Tibial artery (tissue), 4 donors: ENCODE measurements at regions not wholly inside any gene's neighbourhood (a gene's known extent, or its start where the extent isn't known, plus 50 kb on each side); places are given as distances from the start of the nearest gene placed in this dataset.

Experiments
- DNase-seq, 2 donors: peaks; one replicate each; pipeline ENCODE4 v3.0.0-alpha.2; 2019
- H3K27ac ChIP-seq, 2 donors: fragments of 200-600 bp; sonication (generic) in 1 of 2; 1 replicate in 1 of 2; 2 replicates in 1 of 2; pipeline ENCODE4 v1.5.1; 2018 to 2019; ENCODE audit warnings: mild to moderate bottlenecking in 1 of 2
- H3K27me3 ChIP-seq, 2 donors: fragments of 200-600 bp; sonication (generic) in 1 of 2; one replicate each; pipeline versions ENCODE4 v1.5.1 to v1.6.0; 2016 to 2019
- H3K36me3 ChIP-seq, 3 donors: fragments of 200-600 bp; sonication (generic) in 2 of 3; one replicate each; pipeline ENCODE4 v1.5.1; 2016 to 2019; ENCODE audit warnings: mild to moderate bottlenecking in 2 of 3
- H3K4me1 ChIP-seq, 4 donors: fragments of 200-600 bp; sonication (generic) in 2 of 4; 1 replicate in 3 of 4; 2 replicates in 1 of 4; pipeline ENCODE4 v1.5.1; 2016 to 2019
- H3K4me3 ChIP-seq, 2 donors: fragments of 200-600 bp; sonication (generic) in 1 of 2; 1 replicate in 1 of 2; 2 replicates in 1 of 2; pipeline ENCODE4 v1.5.1; 2018 to 2019; ENCODE audit warnings: mild to moderate bottlenecking in 2 of 2
- H3K9me3 ChIP-seq, 3 donors: fragments of 200-600 bp; sonication (generic) in 1 of 3; one replicate each; pipeline ENCODE4 v1.5.1; 2016 to 2019
- intact Hi-C: fragments of 100-400 bp; cut with DNase I; formaldehyde crosslinking; loops from one replicate; pipeline ENCODE4 v1.15.0; 2023; ENCODE audit warnings: low total_unique reads
- TF ChIP-seq, protein P1 (sequence below), 2 experiments: fragments of 200-600 bp in 1 of 2; fragments of 450-650 bp in 1 of 2; IDR thresholded peaks; one replicate each; pipeline ENCODE4 v1.5.1; 2017 to 2019; ENCODE audit warnings: antibody characterized with exemption in 2 of 2, mild to moderate bottlenecking in 1 of 2, moderate library complexity in 1 of 2

DNA sequence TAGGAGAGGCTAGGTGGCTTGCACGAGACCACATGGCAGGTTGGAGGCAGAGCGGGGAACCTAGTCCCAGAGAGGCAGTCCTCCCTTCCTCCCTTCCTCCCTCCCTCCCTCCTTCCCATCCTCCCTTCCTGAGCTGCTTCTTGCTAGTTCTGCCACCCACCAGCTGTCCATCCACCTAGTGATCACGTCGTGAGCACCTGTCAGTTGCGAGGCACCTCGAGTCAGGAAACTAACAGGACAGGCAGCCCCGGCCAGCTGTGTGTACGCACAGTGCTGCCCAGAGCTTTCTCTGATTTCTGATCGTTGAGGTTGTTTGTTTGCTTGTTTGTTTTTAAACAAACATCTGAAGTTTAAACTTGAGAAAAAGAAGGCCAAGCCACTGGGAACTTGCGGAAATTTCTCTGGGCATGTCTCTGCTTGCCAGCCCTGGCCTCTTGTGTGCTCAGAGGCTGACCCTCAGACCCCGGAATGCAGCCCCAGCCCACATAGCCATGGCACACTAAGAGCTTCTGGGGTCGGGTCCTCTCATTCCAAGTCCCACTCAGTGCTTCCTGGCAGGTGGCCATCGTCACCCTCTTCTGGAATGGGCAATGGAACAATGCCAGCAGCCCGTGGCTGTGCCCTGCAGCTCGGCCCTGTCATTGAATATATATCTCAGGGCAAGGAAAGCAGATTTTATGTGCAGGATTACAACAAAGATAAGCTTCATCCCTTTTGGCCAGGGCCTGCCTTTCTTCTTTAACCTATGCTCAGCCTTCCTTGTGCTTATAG lies 174.0 kb downstream of the KATNIP start:
- no peak overlapping the region for H3K4me3 ChIP-seq
- peaks cover 0 to 20% (median 17%) of the 10 kb centered on the region in 3 donors for H3K36me3 ChIP-seq
- H3K27me3 ChIP-seq: no peaks in the 10 kb centered on the region
- peak overlapping the region in 1 of 2 donors; percentile 51 for H3K27ac ChIP-seq
- intact Hi-C loops: no loop called here
- TF ChIP-seq, protein P1, sequence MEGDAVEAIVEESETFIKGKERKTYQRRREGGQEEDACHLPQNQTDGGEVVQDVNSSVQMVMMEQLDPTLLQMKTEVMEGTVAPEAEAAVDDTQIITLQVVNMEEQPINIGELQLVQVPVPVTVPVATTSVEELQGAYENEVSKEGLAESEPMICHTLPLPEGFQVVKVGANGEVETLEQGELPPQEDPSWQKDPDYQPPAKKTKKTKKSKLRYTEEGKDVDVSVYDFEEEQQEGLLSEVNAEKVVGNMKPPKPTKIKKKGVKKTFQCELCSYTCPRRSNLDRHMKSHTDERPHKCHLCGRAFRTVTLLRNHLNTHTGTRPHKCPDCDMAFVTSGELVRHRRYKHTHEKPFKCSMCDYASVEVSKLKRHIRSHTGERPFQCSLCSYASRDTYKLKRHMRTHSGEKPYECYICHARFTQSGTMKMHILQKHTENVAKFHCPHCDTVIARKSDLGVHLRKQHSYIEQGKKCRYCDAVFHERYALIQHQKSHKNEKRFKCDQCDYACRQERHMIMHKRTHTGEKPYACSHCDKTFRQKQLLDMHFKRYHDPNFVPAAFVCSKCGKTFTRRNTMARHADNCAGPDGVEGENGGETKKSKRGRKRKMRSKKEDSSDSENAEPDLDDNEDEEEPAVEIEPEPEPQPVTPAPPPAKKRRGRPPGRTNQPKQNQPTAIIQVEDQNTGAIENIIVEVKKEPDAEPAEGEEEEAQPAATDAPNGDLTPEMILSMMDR (IDR thresholded peaks at IDR 0.05): no peak
- no peaks in the 10 kb centered on the region for H3K9me3 ChIP-seq
- H3K4me1 ChIP-seq: peaks cover 0 to 20% (median 15%) of the 10 kb centered on the region in 4 donors
- no peak for DNase-seq

- H3K27ac ChIP-seq: peak overlapping the region in 1 of 2 donors; percentile 51
- no peaks in the 10 kb centered on the region for H3K27me3 ChIP-seq
- H3K4me3 ChIP-seq: no peak overlapping the region
- TF ChIP-seq, protein P1 (IDR thresholded peaks at IDR 0.05): no peak
- intact Hi-C loops: no loop called here
- H3K36me3 ChIP-seq: peaks cover 0 to 20% (median 17%) of the 10 kb centered on the region in 3 donors
- no peaks in the 10 kb centered on the region for H3K9me3 ChIP-seq
- no peak for DNase-seq
- peaks cover 0 to 20% (median 15%) of the 10 kb centered on the region in 4 donors for H3K4me1 ChIP-seq
Observed at GRCh38 chr16:27724482-27725235, 174.7 kb downstream of the KATNIP start.

GRCh38 chr16:27725236-27726000 lies 175.5 kb downstream of the KATNIP start:
- TF ChIP-seq, protein P1 (IDR thresholded peaks at IDR 0.05): no peak
- H3K4me1 ChIP-seq: peaks cover 0 to 20% (median 15%) of the 10 kb centered on the region in 4 donors
- H3K36me3 ChIP-seq: peaks cover 0 to 24% (median 20%) of the 10 kb centered on the region in 3 donors
- no peak overlapping the region for H3K27ac ChIP-seq
- intact Hi-C loops: no loop called here
- H3K27me3 ChIP-seq: no peaks in the 10 kb centered on the region
- DNase-seq: no peak
- H3K4me3 ChIP-seq: no peak overlapping the region
- H3K9me3 ChIP-seq: no peaks in the 10 kb centered on the region

DNA sequence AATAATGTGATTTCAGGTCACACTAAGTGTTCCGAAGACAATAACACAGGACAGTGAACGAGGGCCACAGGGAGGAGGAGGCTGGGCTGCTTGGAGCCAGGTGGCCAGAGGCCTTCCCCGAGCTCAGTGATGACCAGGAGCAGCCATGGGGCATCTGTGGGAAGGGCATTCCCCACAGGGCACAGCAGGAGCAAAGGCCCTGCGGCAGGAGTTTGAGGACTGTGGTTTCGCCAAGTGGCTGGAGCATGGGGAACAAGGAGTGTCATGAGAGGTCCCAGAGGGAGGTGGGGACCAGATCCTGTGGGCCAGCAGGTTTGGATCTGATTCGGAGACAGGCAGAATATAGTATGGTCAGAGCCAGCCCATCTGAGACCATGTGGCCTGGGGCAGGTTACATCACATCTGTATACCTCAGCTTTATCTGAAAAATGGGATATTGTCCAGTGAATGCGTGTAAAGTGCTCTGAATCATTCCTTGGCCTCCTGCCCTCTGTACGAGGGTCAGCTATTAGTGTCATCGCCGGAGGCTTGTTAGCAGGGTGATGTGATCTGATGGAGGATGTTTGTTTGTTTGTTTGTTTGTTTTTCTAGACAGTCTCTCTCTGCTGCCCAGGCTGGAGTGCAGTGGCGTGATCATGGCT lies 176.8 kb downstream of the KATNIP start:
- Histone ChIP-seq H3K4me3 (no peak overlapping the region), H3K9me3 (no peaks in the 10 kb centered on the region), H3K27me3 (no peaks in the 10 kb centered on the region), H3K36me3 (peaks cover 0 to 34% (median 20%) of the 10 kb centered on the region in 3 donors), H3K4me1 (peaks cover 0 to 20% (median 15%) of the 10 kb centered on the region in 4 donors), H3K27ac (no peak overlapping the region)
- no peak for DNase-seq
- TF ChIP-seq, protein P1 (IDR thresholded peaks at IDR 0.05): no peak
- intact Hi-C loops: no loop called here

- Histone ChIP-seq H3K27me3 (no peaks in the 10 kb centered on the region), H3K4me1 (peaks cover 0 to 20% (median 15%) of the 10 kb centered on the region in 4 donors), H3K9me3 (no peaks in the 10 kb centered on the region), H3K36me3 (peaks cover 0 to 37% (median 17%) of the 10 kb centered on the region in 3 donors), H3K27ac (no peak overlapping the region), H3K4me3 (no peak overlapping the region)
- no peak for DNase-seq
- TF ChIP-seq, protein P1 (IDR thresholded peaks at IDR 0.05): no peak
- intact Hi-C loops: no loop called here
Observed at GRCh38 chr16:27727941-27728340, 178.0 kb downstream of the KATNIP start.
